Stimulated activated CD8-positive, alpha-beta memory T cell treated with anti-CD3 and anti-CD28 coated beads, Interleukin-4, amount 100 ng/mL, for 24 hours (primary cell): ENCODE measurements at regions not wholly inside any gene's neighbourhood (a gene's known extent, or its start where the extent isn't known, plus 50 kb on each side); places are given as distances from the start of the nearest gene placed in this dataset.

Experiments
- DNase-seq: peaks from one replicate; pipeline ENCODE4 v3.0.0-alpha.2; 2020; ENCODE audit warnings: low read depth

DNA sequence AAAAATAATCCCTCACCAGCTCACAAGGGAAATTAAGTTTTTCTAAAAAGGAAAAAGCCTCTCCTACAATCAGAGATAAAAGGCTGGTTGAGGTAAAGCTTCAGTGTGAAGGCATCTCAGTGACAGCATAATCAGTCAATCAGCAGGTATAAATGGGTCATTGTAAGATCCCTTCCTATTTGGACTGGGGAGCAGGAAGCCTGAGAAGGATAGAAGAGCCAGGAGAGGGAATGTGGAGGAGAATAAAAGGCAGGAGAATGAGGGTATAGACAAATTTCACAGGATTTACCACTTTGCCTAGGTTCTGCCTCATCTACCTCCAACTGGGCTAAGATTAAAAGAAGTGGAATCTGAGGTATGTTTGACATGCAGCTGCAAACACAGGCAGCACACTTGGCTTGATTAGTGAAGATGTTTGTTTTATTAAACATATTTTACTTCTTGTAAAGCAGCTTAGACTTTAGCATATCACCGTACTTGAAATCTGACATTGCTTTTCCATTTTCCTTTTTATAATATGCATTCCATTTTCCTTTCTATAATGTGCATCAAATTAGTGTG is 479.1 kb upstream of the USP15 start:
- DNase-seq = no peak

DNA sequence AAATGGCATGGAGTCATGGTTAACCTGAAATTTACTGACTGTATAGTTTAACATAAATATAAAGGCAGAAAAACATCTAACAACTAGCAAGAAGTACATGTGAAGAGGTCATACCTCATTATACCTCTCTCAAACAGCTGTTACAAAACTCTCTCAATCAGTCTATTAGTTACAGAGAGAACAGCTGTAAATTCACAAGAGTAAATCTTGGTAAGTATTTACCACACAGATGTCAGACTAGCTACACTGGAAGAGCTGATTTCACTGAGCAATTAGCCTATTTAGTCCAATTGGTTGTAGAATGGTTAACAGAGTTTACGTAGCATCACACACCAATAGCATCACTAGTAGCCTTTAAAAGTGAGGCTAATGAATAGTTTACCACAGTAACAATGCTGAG is 463.4 kb upstream of the USP15 start:
- DNase-seq = no peak

GRCh38 chr12:61797266-61797665 is 462.9 kb upstream of the USP15 start:
- DNase-seq = no peak

GRCh38 chr12:61798778-61799177 is 461.4 kb upstream of the USP15 start:
- DNase-seq = no peak

- no peak for DNase-seq
Measured at GRCh38 chr12:61804301-61804700, 455.9 kb upstream of the USP15 start.

DNA sequence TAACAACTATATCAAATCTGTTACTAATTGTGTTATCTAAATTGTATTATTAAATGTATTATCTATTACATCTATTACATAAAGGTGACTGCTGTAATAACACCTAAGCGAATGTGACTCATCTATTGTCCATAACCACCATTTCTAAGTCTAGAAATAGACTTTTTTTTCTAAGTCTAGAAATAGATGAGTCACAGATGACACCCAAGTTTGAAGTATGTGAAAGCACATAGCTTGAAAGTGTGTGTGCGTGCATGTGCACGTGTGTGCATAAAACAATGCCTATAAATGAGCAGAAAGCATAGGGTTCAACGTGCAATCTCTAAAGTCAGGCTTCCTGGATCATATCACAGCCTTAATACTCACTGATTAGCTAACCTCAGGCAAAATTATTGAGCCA is 451.3 kb upstream of the USP15 start:
- DNase-seq = no peak

GRCh38 chr12:61810486-61810885 is 449.7 kb upstream of the USP15 start:
- no peak for DNase-seq

DNA sequence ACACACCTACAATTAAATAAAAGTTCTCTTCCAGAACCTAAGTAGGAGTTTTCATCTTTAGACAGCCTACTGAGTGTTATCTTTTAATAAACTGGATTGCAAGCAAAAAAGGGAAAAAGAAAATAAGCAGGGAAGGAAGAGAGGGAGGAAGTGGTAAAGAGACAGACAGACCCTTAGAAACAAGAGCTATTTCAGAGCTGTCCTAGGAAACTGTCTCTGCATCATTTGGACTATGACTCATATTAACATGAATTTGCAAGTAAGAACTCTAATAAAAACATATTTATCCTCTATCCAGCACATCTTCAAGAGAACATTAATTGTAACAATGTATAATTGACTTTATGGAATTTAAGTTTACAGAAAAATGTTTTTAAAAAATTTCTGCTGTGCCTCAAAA is 438.8 kb upstream of the USP15 start:
- no peak for DNase-seq

DNA sequence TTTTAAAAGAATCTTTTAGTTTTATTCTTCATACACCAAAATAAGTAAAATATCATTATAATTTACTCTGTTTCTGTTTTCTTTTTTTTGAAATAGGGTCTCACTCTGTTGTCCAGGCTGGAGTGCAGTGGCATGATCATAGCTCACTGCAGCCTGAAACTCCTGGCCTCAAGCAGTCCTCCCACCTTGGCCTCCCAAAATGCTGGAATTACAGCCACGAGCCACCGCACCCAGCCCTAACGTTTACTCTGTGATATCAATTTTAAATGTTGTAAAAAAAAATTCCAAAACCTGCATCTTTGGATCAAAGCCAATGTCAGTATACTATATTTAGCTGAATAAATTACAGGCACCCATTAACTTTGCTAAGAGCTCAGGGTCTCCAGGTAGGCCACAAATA is 437.1 kb upstream of the USP15 start:
- DNase-seq = no peak

DNA sequence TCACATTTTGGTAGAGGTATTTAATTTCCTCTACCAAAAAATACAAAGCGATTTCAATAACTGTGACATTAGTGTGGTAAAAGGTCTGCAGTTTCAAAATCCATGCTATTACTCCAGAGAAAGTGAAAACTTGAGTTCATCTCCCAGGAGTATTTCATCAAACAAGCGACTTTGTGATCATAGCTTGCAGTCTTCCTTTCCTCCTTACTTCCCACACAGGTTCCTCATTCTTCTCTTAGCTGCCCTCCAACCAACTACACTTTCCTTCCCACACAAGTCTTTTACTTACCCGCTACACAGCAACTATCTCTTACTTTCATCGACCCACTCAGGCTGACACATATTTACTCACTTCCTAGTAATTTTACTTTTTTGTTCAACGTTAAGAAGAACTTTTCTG is 413.4 kb upstream of the USP15 start:
- DNase-seq = no peak

GRCh38 chr12:61848893-61849292 is 411.3 kb upstream of the USP15 start:
- DNase-seq = no peak

DNA sequence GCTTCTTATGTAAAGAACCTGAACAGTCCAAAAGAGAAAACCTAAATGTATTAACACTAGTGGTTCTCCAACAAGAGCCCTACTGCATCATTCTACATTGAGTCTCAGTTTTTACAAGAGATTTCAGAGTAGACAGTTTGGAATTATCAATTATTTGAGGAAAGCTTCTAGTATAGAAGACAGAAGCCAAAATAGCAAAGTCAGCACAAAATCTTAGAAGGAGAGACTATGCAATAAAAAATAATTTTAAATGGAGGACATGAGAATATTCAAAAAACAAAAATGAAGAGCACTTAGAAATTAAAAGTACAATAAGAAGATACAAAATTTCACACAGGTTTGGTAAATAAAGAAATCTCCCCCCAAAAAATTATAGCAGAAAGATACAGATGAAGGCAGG is 406.3 kb upstream of the USP15 start:
- DNase-seq = no peak

DNA sequence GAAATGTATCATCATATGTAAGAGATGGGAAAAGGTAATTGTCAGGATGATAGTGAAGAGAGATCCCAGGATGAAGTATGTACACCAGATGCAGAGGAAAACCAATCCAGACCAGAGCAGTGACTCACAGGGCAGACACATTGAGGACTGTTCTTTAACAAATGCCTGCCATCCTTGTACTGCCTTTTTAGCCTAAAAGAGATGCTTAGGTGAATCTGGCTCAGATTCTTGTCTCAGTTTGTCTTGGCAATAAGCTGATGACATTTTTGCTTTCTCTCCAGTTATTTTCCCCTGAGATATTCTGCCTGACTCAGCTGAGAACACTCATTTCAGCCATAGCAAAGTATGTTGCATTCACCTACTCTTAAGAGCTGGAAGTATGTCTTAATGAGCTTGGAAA is 405.3 kb upstream of the USP15 start:
- no peak for DNase-seq

- DNase-seq = no peak
Measured at GRCh38 chr12:61857968-61858367, 402.2 kb upstream of the USP15 start.

GRCh38 chr12:61860451-61860850 is 399.8 kb upstream of the USP15 start:
- DNase-seq = no peak

GRCh38 chr12:61862986-61863385 is 397.2 kb upstream of the USP15 start:
- DNase-seq = no peak

DNA sequence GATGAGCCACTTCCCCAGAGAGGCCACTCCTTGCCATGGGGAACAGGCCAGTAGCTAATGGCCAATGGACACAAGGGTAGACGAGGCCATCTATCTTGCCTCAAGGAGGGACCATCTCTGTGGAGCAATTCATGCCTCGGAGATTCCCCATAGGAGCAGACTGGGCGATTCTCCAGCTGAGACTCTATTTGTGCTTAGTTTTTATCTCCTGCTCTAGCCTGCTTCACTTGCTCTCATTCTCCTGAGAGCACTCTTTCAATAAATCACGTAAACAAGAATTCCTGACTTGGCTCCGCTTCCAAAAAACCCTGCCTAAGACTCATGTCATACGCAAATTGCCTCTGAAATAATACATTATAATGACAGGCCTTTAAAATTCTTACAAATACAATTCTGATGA is 396.4 kb upstream of the USP15 start:
- no peak for DNase-seq

- no peak for DNase-seq
Measured at GRCh38 chr12:61869796-61870195, 390.4 kb upstream of the USP15 start.

DNA sequence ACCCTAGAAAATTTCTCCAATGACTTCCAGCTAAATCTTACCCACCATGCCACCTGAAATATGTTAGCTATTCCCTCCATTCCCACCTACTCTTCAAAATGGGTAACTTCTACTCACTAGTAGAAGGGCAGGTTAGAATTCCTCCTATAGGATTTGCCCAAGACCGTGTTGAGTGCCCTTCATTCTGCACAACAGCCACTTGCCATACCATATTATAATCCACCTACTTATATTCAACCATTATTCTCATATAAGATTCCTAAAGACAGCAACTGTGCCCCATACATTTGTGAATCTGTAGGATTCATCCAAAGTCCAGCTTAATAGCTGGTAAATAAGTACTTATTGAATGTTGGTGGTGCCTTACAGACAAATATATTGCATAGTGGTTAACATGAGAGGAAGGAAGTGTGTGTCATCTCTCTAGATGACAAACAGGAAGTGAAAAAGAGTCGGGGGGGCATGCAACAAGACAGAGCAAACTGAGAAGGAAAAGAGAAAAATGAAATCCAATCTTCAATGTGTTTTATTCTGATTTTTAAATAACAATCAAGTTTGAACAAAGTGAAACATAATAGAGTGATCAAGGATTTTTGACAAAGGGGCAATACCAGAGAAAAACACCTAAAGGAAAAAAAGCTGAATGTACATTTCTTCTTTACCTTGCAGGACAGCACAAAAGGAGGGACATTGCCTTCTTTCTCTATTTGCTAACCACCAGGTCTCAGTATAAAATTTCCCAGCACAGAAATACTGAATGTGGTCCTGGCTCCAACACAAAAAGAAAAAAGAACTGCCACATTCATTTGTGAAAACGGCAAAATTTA is 389.3 kb upstream of the USP15 start:
- DNase-seq = no peak

GRCh38 chr12:61871485-61871810 is 388.8 kb upstream of the USP15 start:
- DNase-seq = no peak

DNA sequence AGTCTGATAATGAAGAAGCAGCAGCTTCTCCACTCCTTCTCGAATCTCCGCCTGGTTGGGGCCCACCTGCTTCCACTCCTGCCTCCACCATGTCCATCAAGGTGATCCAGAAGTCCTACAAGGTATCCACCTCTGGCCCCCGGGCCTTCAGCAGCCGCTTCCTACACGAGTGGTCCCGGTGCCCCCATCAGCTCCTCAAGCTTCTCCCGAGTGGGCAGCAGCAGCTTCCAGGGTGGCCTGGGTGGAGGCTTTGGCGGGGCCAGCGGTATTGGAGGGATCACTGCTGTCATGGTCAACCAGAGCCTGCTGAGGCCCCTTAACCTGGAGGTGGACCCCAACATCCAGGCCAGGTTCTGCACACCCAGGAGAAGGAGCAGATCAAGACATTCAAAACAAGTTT is 381.0 kb upstream of the USP15 start:
- DNase-seq = no peak

- DNase-seq = no peak
Measured at GRCh38 chr12:61880186-61880585, 380.0 kb upstream of the USP15 start.

DNA sequence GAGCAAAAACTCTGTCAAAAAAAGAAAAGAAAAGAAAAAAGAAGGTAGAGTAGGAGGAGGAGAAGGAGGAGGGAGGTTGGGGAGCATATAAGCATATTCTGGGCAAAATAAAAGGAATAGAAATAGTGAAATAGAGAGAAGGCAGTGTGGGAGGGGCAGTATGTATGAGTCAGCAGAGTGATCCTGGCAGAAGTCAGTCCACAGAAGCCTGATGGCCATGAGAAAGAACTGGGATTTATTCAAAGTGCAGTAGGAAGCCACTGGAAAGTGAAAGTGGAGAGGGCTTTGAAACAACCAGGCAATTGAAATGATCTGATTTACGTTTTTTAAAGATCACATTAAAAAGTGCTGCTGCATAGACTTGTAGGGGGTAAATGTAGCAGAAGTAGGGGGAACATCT is 368.6 kb upstream of the USP15 start:
- no peak for DNase-seq

DNA sequence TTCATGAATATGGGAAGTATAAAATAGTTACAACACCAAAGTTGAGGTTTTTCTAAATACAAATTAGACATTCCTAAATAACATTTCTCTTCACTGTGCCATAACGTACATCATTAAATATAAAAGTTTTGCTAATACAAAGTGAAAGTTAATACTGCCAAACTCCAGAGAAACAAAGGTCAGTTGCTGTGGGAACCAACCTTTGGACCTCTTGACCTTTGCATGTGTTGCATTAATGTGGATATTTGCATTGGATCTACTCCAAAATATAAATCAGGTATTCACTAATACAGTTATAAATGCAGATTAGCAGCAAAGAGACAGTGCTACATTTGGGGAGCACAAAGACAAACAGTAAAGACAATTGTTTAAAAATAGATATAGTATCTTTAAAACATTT is 366.0 kb upstream of the USP15 start:
- no peak for DNase-seq
